ENCODE measurements at regions not wholly inside any gene's neighbourhood (a gene's known extent, or its start where the extent isn't known, plus 50 kb on each side); places are given as distances from the start of the nearest gene placed in this dataset.
A peak's percentile ranks its signal among the peaks of the same experiment; 100 is the strongest.

DNA sequence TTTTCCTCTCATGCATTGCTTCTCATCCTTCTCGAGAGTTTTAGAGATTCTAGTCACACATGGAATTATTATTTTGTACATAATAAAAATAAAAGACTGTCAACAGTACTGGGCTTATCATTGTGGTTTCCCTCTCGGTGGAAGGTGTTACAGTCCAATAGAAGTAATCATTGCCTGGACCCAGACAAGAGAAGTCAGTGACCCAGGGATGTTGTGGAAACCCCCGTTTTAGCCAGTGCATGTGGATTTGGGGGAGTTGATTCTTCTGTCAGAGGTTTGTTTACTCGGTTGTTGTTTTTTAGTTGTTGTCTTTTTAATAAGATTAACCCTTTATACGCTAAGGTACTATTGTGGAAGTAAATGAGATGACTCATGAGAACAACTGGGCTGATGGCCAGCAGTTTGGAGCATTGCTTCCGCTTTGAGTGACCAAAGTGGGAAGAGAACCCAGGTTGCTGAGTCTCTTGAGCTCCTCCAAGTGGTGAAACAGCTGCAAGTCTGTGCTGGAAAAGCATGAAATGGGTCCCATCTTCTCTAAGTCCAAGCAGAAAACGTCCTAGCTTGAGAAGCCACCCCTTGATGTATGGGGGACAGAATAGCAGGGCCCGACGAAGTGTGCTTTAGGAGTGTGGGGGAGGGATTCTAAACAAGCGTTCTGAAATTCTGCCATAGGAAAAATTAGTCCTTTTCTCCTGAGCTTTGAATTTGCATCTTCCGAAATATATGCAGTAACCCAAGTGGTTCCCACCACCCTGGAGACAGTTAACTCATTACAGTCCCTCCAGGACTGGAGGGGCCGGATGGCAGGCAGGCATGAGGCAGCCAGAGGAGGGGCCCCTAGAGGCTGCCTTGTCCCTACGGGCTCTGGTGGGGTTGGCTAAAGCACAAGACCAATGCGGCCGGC lies 61.8 kb upstream of the GPR45 start:
- Histone ChIP-seq H3K27me3 (replicated peaks; ENCODE audit: insufficient read depth) (no peaks in the 10 kb centered on the region), H3K4me1 (replicated peaks) (no peaks in the 10 kb centered on the region), H3K4me3 (no peak overlapping the region), H3K36me3 (no peaks in the 10 kb centered on the region), H3K27ac (no peak overlapping the region), H3K9me3 (no peaks in the 10 kb centered on the region)
- intact Hi-C loops (cut with DNase I): no loop called here
- TF ChIP-seq CTCF (IDR thresholded peaks at IDR 0.05): peak in 1 of 4 experiments; percentile 13
- TF ChIP-seq POLR2AphosphoS5 (IDR thresholded peaks at IDR 0.05): no peak
- no peak for DNase-seq (ENCODE audit: low spot score)
- WGBS: 72% methylated on average over 15 of the region's 15 CpGs

- no peaks in the 10 kb centered on the region for H3K9me3 ChIP-seq
- H3K4me1 ChIP-seq (replicated peaks): no peaks in the 10 kb centered on the region
- no peaks in the 10 kb centered on the region for H3K27me3 ChIP-seq (replicated peaks; ENCODE audit: insufficient read depth)
- TF ChIP-seq POLR2A (IDR thresholded peaks at IDR 0.05) (no peak), POLR2AphosphoS5 (IDR thresholded peaks at IDR 0.05) (no peak), CTCF (IDR thresholded peaks at IDR 0.05) (no peak)
- H3K36me3 ChIP-seq: no peaks in the 10 kb centered on the region
- no peak for DNase-seq (ENCODE audit: low spot score)
- intact Hi-C loops (cut with DNase I): no loop called here
- WGBS: 50% methylated on average over 11 of the region's 11 CpGs
- no peak overlapping the region for H3K4me3 ChIP-seq
- H3K27ac ChIP-seq: no peak overlapping the region
Measured at GRCh38 chr2:105180491-105180972, 61.0 kb upstream of the GPR45 start.

DNA sequence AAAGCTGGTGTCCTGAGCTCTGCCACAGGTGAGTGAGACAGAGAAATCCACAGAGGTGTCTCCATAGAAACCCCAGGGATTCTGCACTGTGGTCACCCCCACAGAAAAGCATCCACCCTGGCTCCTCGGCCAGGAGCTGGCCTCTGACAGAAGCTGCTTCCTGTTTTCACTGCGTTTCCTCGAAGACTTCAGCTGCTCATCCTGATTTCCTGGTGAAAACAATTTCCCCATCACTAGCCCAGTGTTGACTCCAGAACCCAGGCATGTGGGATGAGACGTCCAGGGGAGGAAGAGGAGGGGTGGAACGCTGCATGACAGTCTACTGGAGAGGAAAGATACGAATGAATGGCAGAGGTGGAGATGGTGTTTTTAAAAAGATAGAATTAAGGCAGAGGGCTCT lies 60.3 kb upstream of the GPR45 start:
- Histone ChIP-seq H3K36me3 (no peaks in the 10 kb centered on the region), H3K27ac (no peak overlapping the region), H3K27me3 (replicated peaks; ENCODE audit: insufficient read depth) (no peaks in the 10 kb centered on the region), H3K9me3 (no peaks in the 10 kb centered on the region), H3K4me1 (replicated peaks) (no peaks in the 10 kb centered on the region), H3K4me3 (no peak overlapping the region)
- intact Hi-C loops (cut with DNase I): no loop called here
- no peak for DNase-seq (ENCODE audit: low spot score)
- WGBS: 55% methylated on average over 6 of the region's 6 CpGs
- TF ChIP-seq CTCF (IDR thresholded peaks at IDR 0.05): no peak
- TF ChIP-seq POLR2A (IDR thresholded peaks at IDR 0.05): no peak
- TF ChIP-seq POLR2AphosphoS5 (IDR thresholded peaks at IDR 0.05): no peak

DNA sequence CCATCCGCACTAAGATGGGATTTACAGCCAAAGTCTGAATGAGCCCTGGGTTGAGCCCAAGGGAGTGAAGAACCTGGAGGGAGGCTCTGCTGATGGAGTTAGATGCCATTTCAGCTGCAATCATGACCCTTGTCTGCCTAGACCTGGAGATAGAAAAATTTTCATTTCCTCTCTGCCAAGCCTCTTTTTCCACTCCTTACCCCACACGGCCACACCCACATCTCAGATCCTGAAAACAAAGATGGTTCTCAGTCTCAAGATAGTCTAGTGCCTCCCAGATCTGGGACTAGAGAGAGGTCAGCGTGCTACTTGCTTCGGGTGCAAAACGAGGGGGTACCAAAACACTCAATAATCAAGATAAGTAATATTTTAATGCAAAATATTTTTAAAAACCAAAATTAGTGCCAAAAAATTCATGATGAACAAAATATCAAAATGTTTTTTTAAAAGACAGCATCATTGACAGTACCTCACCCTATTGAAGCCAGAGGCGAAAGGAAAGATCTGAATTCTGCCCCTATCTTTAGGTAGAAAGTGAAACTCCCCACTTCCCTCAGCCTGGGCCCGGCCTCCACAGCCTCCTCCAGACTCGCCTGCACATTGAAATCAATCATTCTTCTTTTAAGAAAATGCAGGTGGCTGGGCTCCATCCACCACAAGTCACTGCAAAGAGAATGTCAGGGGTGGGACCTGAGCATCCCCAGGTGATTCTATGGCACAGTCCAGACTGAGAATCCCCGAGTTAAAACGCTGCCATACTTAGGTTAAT lies 57.8 kb upstream of the GPR45 start:
- intact Hi-C loops (cut with DNase I): no loop called here
- Histone ChIP-seq H3K4me1 (replicated peaks) (no peaks in the 10 kb centered on the region), H3K27ac (no peak overlapping the region), H3K4me3 (no peak overlapping the region), H3K27me3 (replicated peaks; ENCODE audit: insufficient read depth) (no peaks in the 10 kb centered on the region), H3K9me3 (no peaks in the 10 kb centered on the region), H3K36me3 (no peaks in the 10 kb centered on the region)
- no peak for DNase-seq (ENCODE audit: low spot score)
- TF ChIP-seq CTCF (IDR thresholded peaks at IDR 0.05): no peak
- no peak for TF ChIP-seq POLR2AphosphoS5 (IDR thresholded peaks at IDR 0.05)
- TF ChIP-seq POLR2A (IDR thresholded peaks at IDR 0.05): no peak
- WGBS: 83% methylated on average over 10 of the region's 10 CpGs

Measured in prostate gland (tissue), 2 donors.